SU-DHL-6 (cell line): ENCODE measurements at regions not wholly inside any gene's neighbourhood (a gene's known extent, or its start where the extent isn't known, plus 50 kb on each side); places are given as distances from the start of the nearest gene placed in this dataset.

ENCODE experiments used
- H2AFZ ChIP-seq: fragments of 200-600 bp; sonication (generic); 2 replicates; pipeline ENCODE4 v1.6.1; 2014; ENCODE audit warnings: low read depth, mild to moderate bottlenecking, moderate library complexity, mixed read lengths, antibody characterized with exemption, low read length; ENCODE audit not compliant: severe bottlenecking
- H3F3A ChIP-seq: fragments of 200-600 bp; shearing (Covaris generic); 2 replicates; pipeline ENCODE4 v1.6.0; 2016; ENCODE audit warnings: antibody characterized with exemption, mild to moderate bottlenecking; ENCODE audit not compliant: insufficient read depth
- H3K27ac ChIP-seq: fragments of 200-600 bp; sonication (generic); 2 replicates; pipeline ENCODE4 v1.5.1; 2016; ENCODE audit warnings: low read depth, mild to moderate bottlenecking, low read length, moderate library complexity, mixed read lengths
- H3K27me3 ChIP-seq: fragments of 200-600 bp; sonication (generic), shearing (Covaris generic); 2 replicates; pipeline ENCODE4 v1.6.0; 2014; ENCODE audit warnings: mild to moderate bottlenecking, low read length
- H3K36me3 ChIP-seq: fragments of 200-600 bp; sonication (generic); 2 replicates; pipeline ENCODE4 v1.6.1; 2014; ENCODE audit warnings: mild to moderate bottlenecking, low read length, mixed read lengths
- H3K4me2 ChIP-seq: fragments of 300-600, 200-600 bp; shearing (Covaris generic), sonication (generic); 2 replicates; pipeline ENCODE4 v1.6.0; 2014; ENCODE audit warnings: low read length, low read depth, mild to moderate bottlenecking; ENCODE audit not compliant: poor library complexity, severe bottlenecking
- H3K4me3 ChIP-seq: fragments of 200-600 bp; sonication (generic); 2 replicates; pipeline ENCODE4 v1.5.1; 2014; ENCODE audit warnings: antibody characterized with exemption, low read length, mild to moderate bottlenecking, mixed read lengths; ENCODE audit not compliant: insufficient read depth, poor library complexity, severe bottlenecking
- H3K79me2 ChIP-seq: fragments of 200-600 bp; sonication (generic); 2 replicates; pipeline ENCODE4 v1.6.1; 2014; ENCODE audit warnings: mild to moderate bottlenecking, low read length, moderate library complexity; ENCODE audit not compliant: insufficient read depth
- H3K9ac ChIP-seq: fragments of 200-600 bp; sonication (generic); 2 replicates; pipeline ENCODE4 v1.7.0; 2014; ENCODE audit warnings: mild to moderate bottlenecking, low read length
- H3K9me2 ChIP-seq: fragments of 200-600 bp; sonication (generic); replicated peaks from 2 replicates; pipeline ENCODE4 v1.6.1; 2014; ENCODE audit warnings: low read length; ENCODE audit not compliant: insufficient read depth
- H3K9me3 ChIP-seq: fragments of 200-600 bp; sonication (generic); 2 replicates; pipeline ENCODE4 v1.6.1; 2014; ENCODE audit warnings: low read length, mixed read lengths; ENCODE audit not compliant: insufficient read depth
- H4K20me1 ChIP-seq: fragments of 200-600 bp; sonication (generic); 2 replicates; pipeline ENCODE4 v1.6.1; 2014; ENCODE audit warnings: low read depth, mild to moderate bottlenecking, antibody characterized with exemption, low read length, moderate library complexity, mixed read lengths
- EZH2phosphoT487 ChIP-seq: fragments of 200-600 bp; sonication (generic), shearing (Covaris generic); conservative IDR thresholded peaks from 2 replicates; pipeline ENCODE4 v1.6.1; 2018; ENCODE audit warnings: mild to moderate bottlenecking, antibody characterized with exemption, low read length, moderate library complexity, mixed read lengths
- TF ChIP-seq, protein P1 (sequence below): fragments of 200-600 bp; sonication (generic); IDR thresholded peaks from one replicate; pipeline ENCODE4 v1.5.1; 2017; ENCODE audit warnings: antibody characterized with exemption, mild to moderate bottlenecking, low read length, moderate library complexity; ENCODE audit not compliant: insufficient read depth, poor library complexity, severe bottlenecking

DNA sequence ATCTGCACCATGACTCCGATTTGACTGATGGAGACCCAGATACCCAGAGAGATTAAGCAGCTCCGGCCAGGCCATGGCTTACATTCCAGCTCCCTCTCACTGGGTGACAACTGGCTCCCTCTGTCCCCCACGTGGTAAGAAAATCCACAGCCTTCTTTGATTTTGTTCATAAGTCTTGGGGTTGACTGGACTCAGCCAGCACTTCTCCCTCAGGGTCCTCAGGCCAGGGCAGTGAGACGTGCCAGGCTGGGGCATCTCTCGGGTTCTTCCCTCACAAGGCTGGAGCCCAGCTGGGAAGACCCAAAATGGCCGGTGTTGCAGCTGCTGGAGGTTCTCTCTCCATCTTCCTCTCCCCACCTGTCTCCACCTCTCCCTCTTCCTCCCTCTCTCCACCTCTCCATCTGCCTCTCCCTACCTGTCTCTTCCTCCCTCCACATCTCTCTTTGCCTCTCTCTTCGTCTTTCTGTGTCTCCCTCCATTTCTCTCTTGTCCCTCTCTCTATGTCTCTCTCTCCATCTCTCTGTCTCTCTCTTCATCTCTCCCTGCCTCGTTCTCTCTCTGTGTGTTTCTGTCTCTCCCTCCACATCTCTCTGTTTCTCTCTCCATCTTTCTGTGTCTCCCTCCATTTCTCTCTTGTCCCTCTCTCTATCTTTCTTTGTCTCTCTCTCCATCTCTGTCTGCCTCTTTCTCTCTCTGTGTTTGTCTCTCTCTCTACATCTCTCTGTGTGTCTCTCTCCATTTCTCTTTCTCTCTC lies 105.3 kb downstream of the FOXL1 start:
- Histone ChIP-seq H2AFZ (no peak overlapping the region), H3K9me3 (no peaks in the 10 kb centered on the region), H4K20me1 (no peaks in the 10 kb centered on the region), H3K9me2 (no peaks in the 10 kb centered on the region), H3K27ac (no peak overlapping the region), H3K36me3 (no peaks in the 10 kb centered on the region), H3K9ac (no peak overlapping the region), H3K4me2 (no peak overlapping the region), H3K79me2 (no peaks in the 10 kb centered on the region), H3K4me3 (no peak overlapping the region), H3F3A (no peaks in the 10 kb centered on the region), H3K27me3 (no peaks in the 10 kb centered on the region)
- no peak for TF ChIP-seq EZH2phosphoT487
- TF ChIP-seq, protein P1, sequence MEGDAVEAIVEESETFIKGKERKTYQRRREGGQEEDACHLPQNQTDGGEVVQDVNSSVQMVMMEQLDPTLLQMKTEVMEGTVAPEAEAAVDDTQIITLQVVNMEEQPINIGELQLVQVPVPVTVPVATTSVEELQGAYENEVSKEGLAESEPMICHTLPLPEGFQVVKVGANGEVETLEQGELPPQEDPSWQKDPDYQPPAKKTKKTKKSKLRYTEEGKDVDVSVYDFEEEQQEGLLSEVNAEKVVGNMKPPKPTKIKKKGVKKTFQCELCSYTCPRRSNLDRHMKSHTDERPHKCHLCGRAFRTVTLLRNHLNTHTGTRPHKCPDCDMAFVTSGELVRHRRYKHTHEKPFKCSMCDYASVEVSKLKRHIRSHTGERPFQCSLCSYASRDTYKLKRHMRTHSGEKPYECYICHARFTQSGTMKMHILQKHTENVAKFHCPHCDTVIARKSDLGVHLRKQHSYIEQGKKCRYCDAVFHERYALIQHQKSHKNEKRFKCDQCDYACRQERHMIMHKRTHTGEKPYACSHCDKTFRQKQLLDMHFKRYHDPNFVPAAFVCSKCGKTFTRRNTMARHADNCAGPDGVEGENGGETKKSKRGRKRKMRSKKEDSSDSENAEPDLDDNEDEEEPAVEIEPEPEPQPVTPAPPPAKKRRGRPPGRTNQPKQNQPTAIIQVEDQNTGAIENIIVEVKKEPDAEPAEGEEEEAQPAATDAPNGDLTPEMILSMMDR = no peak

DNA sequence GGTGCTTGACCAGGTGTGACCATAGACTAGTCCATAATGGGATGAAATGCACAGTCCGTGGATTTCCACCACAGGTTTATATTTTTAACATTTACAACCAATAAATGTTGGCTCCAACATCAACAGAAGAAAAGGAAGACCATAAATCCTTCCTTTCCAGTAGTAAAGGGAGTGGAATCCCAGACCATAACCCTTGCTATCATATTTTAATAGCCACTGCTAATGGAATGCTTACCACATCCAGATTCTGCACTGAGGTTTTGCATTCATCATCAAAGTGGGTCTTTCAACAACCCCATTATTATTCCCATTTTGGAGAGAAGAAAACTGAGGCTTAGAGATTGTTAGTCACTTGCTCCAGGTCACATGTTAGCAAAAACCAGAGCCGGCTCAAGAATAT lies 106.7 kb downstream of the FOXL1 start:
- H3K79me2 ChIP-seq = no peaks in the 10 kb centered on the region
- H3K27ac ChIP-seq = no peak overlapping the region
- H3K4me3 ChIP-seq = no peak overlapping the region
- no peak overlapping the region for H2AFZ ChIP-seq
- no peak overlapping the region for H3K9ac ChIP-seq
- no peaks in the 10 kb centered on the region for H3K27me3 ChIP-seq
- no peaks in the 10 kb centered on the region for H3K36me3 ChIP-seq
- H3F3A ChIP-seq = no peaks in the 10 kb centered on the region
- no peaks in the 10 kb centered on the region for H3K9me2 ChIP-seq
- H3K9me3 ChIP-seq = no peaks in the 10 kb centered on the region
- no peak for TF ChIP-seq EZH2phosphoT487
- TF ChIP-seq, protein P1 = no peak
- H3K4me2 ChIP-seq = no peak overlapping the region
- H4K20me1 ChIP-seq = no peaks in the 10 kb centered on the region

DNA sequence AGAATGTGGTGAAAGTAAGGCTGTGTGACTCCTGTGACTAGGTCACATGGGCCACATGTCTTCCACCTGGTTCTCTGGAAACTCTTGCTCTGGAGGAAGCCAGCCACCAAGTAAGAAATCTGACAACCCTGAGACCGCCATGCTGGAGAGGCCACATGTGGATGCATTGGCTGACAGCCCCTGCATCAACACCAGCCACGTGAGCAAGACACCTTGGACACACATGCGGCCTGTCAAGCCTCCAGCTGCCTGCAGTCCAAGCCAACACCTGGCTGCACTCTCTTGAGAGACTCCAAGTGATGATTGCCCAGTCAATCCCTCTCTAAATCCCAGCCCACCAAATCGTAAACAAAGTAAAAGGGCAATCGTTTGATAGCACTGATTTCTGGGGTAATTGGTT lies 112.6 kb downstream of the FOXL1 start:
- Histone ChIP-seq H3K36me3 (no peaks in the 10 kb centered on the region), H2AFZ (no peak overlapping the region), H3K9me3 (no peaks in the 10 kb centered on the region), H3K27me3 (no peaks in the 10 kb centered on the region), H3K9ac (no peak overlapping the region), H3K4me3 (no peak overlapping the region), H3F3A (no peaks in the 10 kb centered on the region), H4K20me1 (no peaks in the 10 kb centered on the region), H3K27ac (no peak overlapping the region), H3K79me2 (no peaks in the 10 kb centered on the region), H3K4me2 (no peak overlapping the region), H3K9me2 (no peaks in the 10 kb centered on the region)
- no peak for TF ChIP-seq EZH2phosphoT487
- TF ChIP-seq, protein P1 = no peak
